GM18907 (cell line): ENCODE measurements at regions not wholly inside any gene's neighbourhood (a gene's known extent, or its start where the extent isn't known, plus 50 kb on each side); places are given as distances from the start of the nearest gene placed in this dataset.
A peak's percentile ranks its signal among the peaks of the same experiment; 100 is the strongest.

Experiments
- ATAC-seq: cut with Tn5 transposase; IDR thresholded peaks from one replicate; pipeline ENCODE4 v1.9.1; 2021; ENCODE audit warnings: mild to moderate bottlenecking, moderate library complexity; ENCODE audit not compliant: unreplicated experiment

- ATAC-seq: no peak
Measured at GRCh38 chr2:6336752-6337471, 528.8 kb downstream of the CMPK2 start.

GRCh38 chr2:6337472-6337820, 528.3 kb downstream of the CMPK2 start:
- ATAC-seq: no peak

- no peak for ATAC-seq
Measured at GRCh38 chr2:6341588-6342129, 524.0 kb downstream of the CMPK2 start.

- ATAC-seq: peak; percentile 21
Measured at GRCh38 chr2:6342273-6342920, 523.3 kb downstream of the CMPK2 start.

- no peak for ATAC-seq
Measured at GRCh38 chr2:6343076-6343475, 522.6 kb downstream of the CMPK2 start.

GRCh38 chr2:6352247-6352646, 513.5 kb downstream of the CMPK2 start:
- peak; percentile 95 for ATAC-seq

GRCh38 chr2:6352906-6353515, 512.7 kb downstream of the CMPK2 start:
- ATAC-seq: no peak

GRCh38 chr2:6353669-6354068, 512.0 kb downstream of the CMPK2 start:
- ATAC-seq: peak; percentile 48

- no peak for ATAC-seq
Measured at GRCh38 chr2:6354546-6354945, 511.2 kb downstream of the CMPK2 start.

- ATAC-seq: no peak
Measured at GRCh38 chr2:6355886-6356761, 509.6 kb downstream of the CMPK2 start.

GRCh38 chr2:6358546-6358945, 507.2 kb downstream of the CMPK2 start:
- ATAC-seq: no peak

- ATAC-seq: no peak
Measured at GRCh38 chr2:6358985-6359384, 506.7 kb downstream of the CMPK2 start.

- no peak for ATAC-seq
Measured at GRCh38 chr2:6359964-6360363, 505.7 kb downstream of the CMPK2 start.

GRCh38 chr2:6362671-6363450, 502.8 kb downstream of the CMPK2 start:
- ATAC-seq: no peak

- no peak for ATAC-seq
Measured at GRCh38 chr2:6368281-6368680, 497.4 kb downstream of the CMPK2 start.

- ATAC-seq: no peak
Measured at GRCh38 chr2:6369266-6369665, 496.4 kb downstream of the CMPK2 start.

- ATAC-seq: no peak
Measured at GRCh38 chr2:6370753-6371551, 494.8 kb downstream of the CMPK2 start.

- no peak for ATAC-seq
Measured at GRCh38 chr2:6372317-6372901, 493.3 kb downstream of the CMPK2 start.

- ATAC-seq: no peak
Measured at GRCh38 chr2:6381326-6381725, 484.4 kb downstream of the CMPK2 start.
